ENCODE measurements at regions not wholly inside any gene's neighbourhood (a gene's known extent, or its start where the extent isn't known, plus 50 kb on each side); places are given as distances from the start of the nearest gene placed in this dataset.

DNA sequence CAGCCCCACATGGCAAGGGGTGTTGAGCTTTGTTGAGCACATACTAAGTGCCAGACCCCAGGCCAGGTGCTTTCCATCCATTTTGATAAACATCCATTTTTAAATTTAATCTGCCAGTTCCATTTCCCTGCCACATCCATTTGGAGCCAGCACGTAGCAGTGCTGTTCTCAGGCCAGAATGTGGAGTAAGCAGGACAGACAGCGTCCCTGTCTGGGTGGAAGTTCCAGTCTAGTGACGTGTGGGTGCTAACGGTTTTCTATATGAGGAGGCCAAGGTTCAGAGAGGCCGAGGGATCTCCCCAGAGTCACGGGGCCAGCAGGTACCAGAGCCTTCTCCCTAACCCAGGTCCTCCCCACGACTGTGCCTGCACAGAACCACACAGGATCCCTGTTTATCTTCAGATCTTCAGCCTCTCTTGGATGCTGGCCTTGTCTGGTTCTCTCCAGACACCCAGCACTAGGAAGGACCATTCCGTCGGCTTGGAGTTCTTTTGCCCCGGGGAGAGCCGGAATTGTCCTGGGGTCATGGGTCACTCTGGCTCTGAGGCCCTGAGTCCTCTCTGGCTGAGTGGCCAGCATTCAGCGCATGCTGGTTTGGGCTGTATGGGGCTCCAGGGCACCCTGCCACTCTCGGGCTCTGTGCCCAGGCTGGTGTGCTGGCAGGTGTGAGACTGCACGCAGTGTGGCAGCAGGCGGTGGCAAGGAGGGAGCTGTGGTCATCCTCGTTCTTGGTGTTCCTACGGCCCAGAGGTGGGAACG, 63.6 kb upstream of the PPARA start:
- Histone ChIP-seq H3K9ac (ENCODE audit: extremely low read depth, low read length, poor library complexity, severe bottlenecking) (no peak overlapping the region), H3K27me3 (ENCODE audit: control insufficient read depth, insufficient read depth, low read length, poor library complexity, severe bottlenecking) (no peaks in the 10 kb centered on the region), H3K9me3 (ENCODE audit: control insufficient read depth, low read length) (no peaks in the 10 kb centered on the region), H3K36me3 (ENCODE audit: control insufficient read depth, insufficient read depth, low read length) (no peaks in the 10 kb centered on the region), H3K4me3 (ENCODE audit: low read length) (no peak overlapping the region), H3K4me1 (ENCODE audit: control insufficient read depth, insufficient read depth, low read length) (no peaks in the 10 kb centered on the region), H3K27ac (ENCODE audit: low read depth, low read length) (no peak overlapping the region)
- Mint-ChIP-seq H3K4me1 (no peaks in the 10 kb centered on the region), H3K36me3 (ENCODE audit: low read depth) (no peaks in the 10 kb centered on the region), H3K27ac (no peak overlapping the region), H3K9me3 (no peaks in the 10 kb centered on the region), H3K27me3 (ENCODE audit: insufficient read depth) (no peaks in the 10 kb centered on the region), H3K4me3 (no peak overlapping the region)
- DNase-seq, result no peak
- WGBS, 2 experiments (ENCODE audit: insufficient coverage in 1 of 2, insufficient read length in 1 of 2), result 88 to 95% methylated on average over 10 to 18 of the region's 18 CpGs
- TF ChIP-seq, protein P1, sequence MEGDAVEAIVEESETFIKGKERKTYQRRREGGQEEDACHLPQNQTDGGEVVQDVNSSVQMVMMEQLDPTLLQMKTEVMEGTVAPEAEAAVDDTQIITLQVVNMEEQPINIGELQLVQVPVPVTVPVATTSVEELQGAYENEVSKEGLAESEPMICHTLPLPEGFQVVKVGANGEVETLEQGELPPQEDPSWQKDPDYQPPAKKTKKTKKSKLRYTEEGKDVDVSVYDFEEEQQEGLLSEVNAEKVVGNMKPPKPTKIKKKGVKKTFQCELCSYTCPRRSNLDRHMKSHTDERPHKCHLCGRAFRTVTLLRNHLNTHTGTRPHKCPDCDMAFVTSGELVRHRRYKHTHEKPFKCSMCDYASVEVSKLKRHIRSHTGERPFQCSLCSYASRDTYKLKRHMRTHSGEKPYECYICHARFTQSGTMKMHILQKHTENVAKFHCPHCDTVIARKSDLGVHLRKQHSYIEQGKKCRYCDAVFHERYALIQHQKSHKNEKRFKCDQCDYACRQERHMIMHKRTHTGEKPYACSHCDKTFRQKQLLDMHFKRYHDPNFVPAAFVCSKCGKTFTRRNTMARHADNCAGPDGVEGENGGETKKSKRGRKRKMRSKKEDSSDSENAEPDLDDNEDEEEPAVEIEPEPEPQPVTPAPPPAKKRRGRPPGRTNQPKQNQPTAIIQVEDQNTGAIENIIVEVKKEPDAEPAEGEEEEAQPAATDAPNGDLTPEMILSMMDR (conservative IDR thresholded peaks at IDR 0.05), result no peak

DNA sequence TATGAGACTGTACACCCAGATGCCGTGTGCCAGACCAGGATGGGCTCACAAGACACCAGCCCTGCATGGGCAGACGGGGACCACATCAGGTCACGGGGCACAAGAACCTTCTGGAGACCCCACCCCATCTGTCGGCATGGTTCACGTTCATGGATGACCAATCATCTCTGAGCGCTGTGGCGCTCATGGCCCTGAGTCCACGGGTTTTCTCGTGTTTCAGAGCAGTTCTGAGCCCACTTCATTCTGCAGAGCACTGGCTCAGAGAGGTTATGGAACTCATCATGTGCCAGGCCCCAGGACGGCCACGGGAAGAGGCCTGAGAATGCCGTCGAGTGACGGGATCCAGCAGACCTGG, 63.0 kb upstream of the PPARA start:
- WGBS, 2 experiments (ENCODE audit: insufficient coverage in 1 of 2, insufficient read length in 1 of 2), result 94 to 97% methylated on average over 14 of the region's 14 CpGs
- no peaks in the 10 kb centered on the region for H3K36me3 ChIP-seq (ENCODE audit: control insufficient read depth, insufficient read depth, low read length)
- Mint-ChIP-seq H3K4me3 (no peak overlapping the region), H3K27ac (no peak overlapping the region), H3K4me1 (no peaks in the 10 kb centered on the region), H3K9me3 (no peaks in the 10 kb centered on the region), H3K27me3 (ENCODE audit: insufficient read depth) (no peaks in the 10 kb centered on the region), H3K36me3 (ENCODE audit: low read depth) (no peaks in the 10 kb centered on the region)
- no peak overlapping the region for H3K9ac ChIP-seq (ENCODE audit: extremely low read depth, low read length, poor library complexity, severe bottlenecking)
- H3K4me3 ChIP-seq (ENCODE audit: low read length), result no peak overlapping the region
- TF ChIP-seq, protein P1 (conservative IDR thresholded peaks at IDR 0.05), result no peak
- H3K9me3 ChIP-seq (ENCODE audit: control insufficient read depth, low read length), result no peaks in the 10 kb centered on the region
- H3K4me1 ChIP-seq (ENCODE audit: control insufficient read depth, insufficient read depth, low read length), result no peaks in the 10 kb centered on the region
- no peak for DNase-seq
- no peak overlapping the region for H3K27ac ChIP-seq (ENCODE audit: low read depth, low read length)
- no peaks in the 10 kb centered on the region for H3K27me3 ChIP-seq (ENCODE audit: control insufficient read depth, insufficient read depth, low read length, poor library complexity, severe bottlenecking)

DNA sequence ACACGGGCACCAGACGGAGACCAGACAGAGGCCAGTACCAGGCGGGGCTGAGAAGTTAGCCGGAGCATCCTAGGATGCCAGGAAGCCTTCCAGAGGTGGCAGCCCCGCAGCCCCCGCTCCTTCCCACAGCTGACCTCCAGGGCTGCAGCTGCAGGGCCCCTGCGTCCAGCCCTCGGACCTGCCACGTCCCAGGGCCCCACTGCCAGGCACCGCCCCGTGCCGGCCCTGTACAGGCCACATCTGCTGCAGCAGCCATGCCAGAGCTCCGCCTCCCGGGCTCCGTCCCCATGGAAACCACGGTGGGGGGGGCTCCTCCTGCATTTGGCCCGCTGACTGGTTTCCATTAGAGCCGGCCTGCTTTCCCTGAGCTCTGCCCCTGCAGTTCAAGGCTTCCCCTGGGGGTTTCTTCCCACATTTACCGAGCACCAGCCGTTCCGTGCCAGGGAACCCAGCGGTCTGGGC, 62.5 kb upstream of the PPARA start:
- Mint-ChIP-seq H3K9me3 (no peaks in the 10 kb centered on the region), H3K4me1 (no peaks in the 10 kb centered on the region), H3K27me3 (ENCODE audit: insufficient read depth) (no peaks in the 10 kb centered on the region), H3K27ac (no peak overlapping the region), H3K36me3 (ENCODE audit: low read depth) (no peaks in the 10 kb centered on the region), H3K4me3 (no peak overlapping the region)
- TF ChIP-seq, protein P1 (conservative IDR thresholded peaks at IDR 0.05), result no peak
- H3K36me3 ChIP-seq (ENCODE audit: control insufficient read depth, insufficient read depth, low read length), result no peaks in the 10 kb centered on the region
- WGBS, 2 experiments (ENCODE audit: insufficient coverage in 1 of 2, insufficient read length in 1 of 2), result 66 to 85% methylated on average over 8 to 22 of the region's 22 CpGs
- H3K9me3 ChIP-seq (ENCODE audit: control insufficient read depth, low read length), result no peaks in the 10 kb centered on the region
- H3K27me3 ChIP-seq (ENCODE audit: control insufficient read depth, insufficient read depth, low read length, poor library complexity, severe bottlenecking), result no peaks in the 10 kb centered on the region
- H3K27ac ChIP-seq (ENCODE audit: low read depth, low read length), result no peak overlapping the region
- H3K9ac ChIP-seq (ENCODE audit: extremely low read depth, low read length, poor library complexity, severe bottlenecking), result no peak overlapping the region
- DNase-seq, result no peak
- H3K4me1 ChIP-seq (ENCODE audit: control insufficient read depth, insufficient read depth, low read length), result no peaks in the 10 kb centered on the region
- H3K4me3 ChIP-seq (ENCODE audit: low read length), result no peak overlapping the region

Data from endodermal cell (in vitro differentiated cells).